Lung (tissue), 11 donors: ENCODE measurements at regions not wholly inside any gene's neighbourhood (a gene's known extent, or its start where the extent isn't known, plus 50 kb on each side); places are given as distances from the start of the nearest gene placed in this dataset.

Experiments
- ATAC-seq: fragments of 200-7000 bp; cut with Tn5 transposase; one replicate; pipeline ENCODE4 v1.9.1; 2020; ENCODE audit warnings: moderate number of reproducible peaks; ENCODE audit not compliant: insufficient read depth, low FRiP score
- DNase-seq, 3 donors: peaks; one replicate each; pipeline ENCODE4 v3.0.0-alpha.2; 2013 to 2017
- H3K27ac ChIP-seq, 2 donors: one replicate each; pipeline ENCODE4 v1.5.1; 2013; ENCODE audit warnings: mild to moderate bottlenecking in 2 of 2, moderate library complexity in 2 of 2, control low read depth in 1 of 2, inconsistent platforms in 1 of 2, low read depth in 1 of 2, low read length in 1 of 2
- H3K27me3 ChIP-seq, 3 donors: one replicate each; pipeline ENCODE4 v1.5.1; 2013; ENCODE audit warnings: low read length in 2 of 3; ENCODE audit not compliant: control insufficient read depth in 3 of 3, insufficient read depth in 3 of 3
- H3K36me3 ChIP-seq, 4 donors: one replicate each; pipeline ENCODE4 v1.5.1; 2013; ENCODE audit warnings: low read length in 4 of 4, mild to moderate bottlenecking in 1 of 4, moderate library complexity in 1 of 4; ENCODE audit not compliant: control insufficient read depth in 4 of 4, insufficient read depth in 4 of 4
- H3K4me1 ChIP-seq, 5 donors: one replicate each; pipeline ENCODE4 v1.5.1; 2013; ENCODE audit warnings: low read length in 5 of 5, mild to moderate bottlenecking in 2 of 5, moderate library complexity in 1 of 5; ENCODE audit not compliant: control insufficient read depth in 5 of 5, insufficient read depth in 5 of 5
- H3K4me3 ChIP-seq: one replicate; pipeline ENCODE4 v1.5.1; 2013; ENCODE audit warnings: mild to moderate bottlenecking, control low read depth, moderate library complexity
- H3K9ac ChIP-seq, 2 donors: one replicate each; pipeline ENCODE4 v1.5.1; 2013; ENCODE audit warnings: low read length in 2 of 2, control low read depth in 1 of 2; ENCODE audit not compliant: insufficient read depth in 1 of 2
- H3K9me3 ChIP-seq, 4 donors: one replicate each; pipeline ENCODE4 v1.5.1; 2013; ENCODE audit warnings: low read length in 3 of 4, mild to moderate bottlenecking in 1 of 4, moderate library complexity in 1 of 4; ENCODE audit not compliant: control insufficient read depth in 4 of 4, insufficient read depth in 3 of 4
- CTCF ChIP-seq: IDR thresholded peaks from 2 replicates; pipeline ENCODE4 v1.5.1; 2012; ENCODE audit warnings: mild to moderate bottlenecking; ENCODE audit errors: control extremely low read depth, extremely low read depth
- WGBS, 2 donors: extraction: QIAGEN DNeasy Blood & Tissue Kit; methylation state at CpG; one replicate each; pipeline ENCODE4 v1.1.7; 2013; 5-methylcytosine and 5-hydroxymethylcytosine counted together
- donor health status: control.
- donor health status: control.
- donor health status: Bipolar disorder and iron deficiency.
- donor health status: healthy.
- donor health status: DM: yes; HTN: yes; CAD: no.

- ATAC-seq (no peak), DNase-seq (no peak)
- no peak overlapping the region for H3K27ac ChIP-seq
- H3K4me1 ChIP-seq: no peaks in the 10 kb centered on the region
- no peaks in the 10 kb centered on the region for H3K27me3 ChIP-seq
- H3K9me3 ChIP-seq: no peaks in the 10 kb centered on the region
- no peak overlapping the region for H3K9ac ChIP-seq
- WGBS, 2 donors: 54 to 80% methylated on average over 2 of the region's 2 CpGs
- no peak for TF ChIP-seq CTCF
- H3K36me3 ChIP-seq: no peaks in the 10 kb centered on the region
- no peak overlapping the region for H3K4me3 ChIP-seq
Measured at GRCh38 chr16:63183743-63184142, 1147.5 kb upstream of the CDH8 start.

GRCh38 chr16:63175313-63175712 lies 1139.1 kb upstream of the CDH8 start:
- Histone ChIP-seq H3K4me1 (no peaks in the 10 kb centered on the region), H3K4me3 (no peak overlapping the region), H3K27ac (no peak overlapping the region), H3K27me3 (no peaks in the 10 kb centered on the region), H3K9me3 (no peaks in the 10 kb centered on the region), H3K9ac (no peak overlapping the region), H3K36me3 (no peaks in the 10 kb centered on the region)
- ATAC-seq: no peak
- DNase-seq: no peak
- no peak for TF ChIP-seq CTCF

- no peak overlapping the region for H3K9ac ChIP-seq
- DNase-seq: no peak
- no peak overlapping the region for H3K27ac ChIP-seq
- no peaks in the 10 kb centered on the region for H3K27me3 ChIP-seq
- TF ChIP-seq CTCF: no peak
- no peaks in the 10 kb centered on the region for H3K9me3 ChIP-seq
- no peaks in the 10 kb centered on the region for H3K36me3 ChIP-seq
- H3K4me1 ChIP-seq: no peaks in the 10 kb centered on the region
- no peak for ATAC-seq
- no peak overlapping the region for H3K4me3 ChIP-seq
Measured at GRCh38 chr16:63174801-63175200, 1138.6 kb upstream of the CDH8 start.

GRCh38 chr16:63171545-63171944 lies 1135.3 kb upstream of the CDH8 start:
- Histone ChIP-seq H3K9ac (no peak overlapping the region), H3K4me1 (no peaks in the 10 kb centered on the region), H3K36me3 (no peaks in the 10 kb centered on the region), H3K27me3 (no peaks in the 10 kb centered on the region), H3K9me3 (peaks cover 0 to 4% (median 0%) of the 10 kb centered on the region in 4 donors), H3K27ac (no peak overlapping the region), H3K4me3 (no peak overlapping the region)
- no peak for ATAC-seq
- no peak for DNase-seq
- no peak for TF ChIP-seq CTCF
